ENCODE measurements at regions not wholly inside any gene's neighbourhood (a gene's known extent, or its start where the extent isn't known, plus 50 kb on each side); places are given as distances from the start of the nearest gene placed in this dataset.
A peak's percentile ranks its signal among the peaks of the same experiment; 100 is the strongest.

GRCh38 chr5:54740141-54740540, 222.6 kb downstream of the SNX18 start:
- no peak for DNase-seq

DNA sequence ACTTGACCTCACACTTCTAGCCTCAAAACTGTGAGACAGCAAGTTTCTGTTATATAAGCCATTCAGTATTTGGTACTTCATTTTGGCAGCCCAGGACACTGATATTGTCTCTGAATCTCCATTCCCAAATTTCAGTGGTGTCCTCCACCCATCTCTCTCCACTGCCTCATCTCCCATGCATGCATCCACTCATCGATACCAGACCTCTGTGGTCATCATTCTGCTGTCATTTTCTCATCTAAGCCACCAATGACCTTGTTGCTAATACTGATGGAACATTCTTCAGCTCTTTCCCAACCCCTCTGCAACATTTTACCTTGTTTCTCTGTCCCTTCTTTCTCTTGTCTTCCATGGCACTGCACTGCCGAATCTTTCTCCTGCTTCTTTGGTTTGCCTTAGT, 221.8 kb downstream of the SNX18 start:
- no peak for DNase-seq

- DNase-seq = no peak
These were observed 221.4 kb downstream of the SNX18 start for GRCh38 chr5:54738973-54739367.

DNA sequence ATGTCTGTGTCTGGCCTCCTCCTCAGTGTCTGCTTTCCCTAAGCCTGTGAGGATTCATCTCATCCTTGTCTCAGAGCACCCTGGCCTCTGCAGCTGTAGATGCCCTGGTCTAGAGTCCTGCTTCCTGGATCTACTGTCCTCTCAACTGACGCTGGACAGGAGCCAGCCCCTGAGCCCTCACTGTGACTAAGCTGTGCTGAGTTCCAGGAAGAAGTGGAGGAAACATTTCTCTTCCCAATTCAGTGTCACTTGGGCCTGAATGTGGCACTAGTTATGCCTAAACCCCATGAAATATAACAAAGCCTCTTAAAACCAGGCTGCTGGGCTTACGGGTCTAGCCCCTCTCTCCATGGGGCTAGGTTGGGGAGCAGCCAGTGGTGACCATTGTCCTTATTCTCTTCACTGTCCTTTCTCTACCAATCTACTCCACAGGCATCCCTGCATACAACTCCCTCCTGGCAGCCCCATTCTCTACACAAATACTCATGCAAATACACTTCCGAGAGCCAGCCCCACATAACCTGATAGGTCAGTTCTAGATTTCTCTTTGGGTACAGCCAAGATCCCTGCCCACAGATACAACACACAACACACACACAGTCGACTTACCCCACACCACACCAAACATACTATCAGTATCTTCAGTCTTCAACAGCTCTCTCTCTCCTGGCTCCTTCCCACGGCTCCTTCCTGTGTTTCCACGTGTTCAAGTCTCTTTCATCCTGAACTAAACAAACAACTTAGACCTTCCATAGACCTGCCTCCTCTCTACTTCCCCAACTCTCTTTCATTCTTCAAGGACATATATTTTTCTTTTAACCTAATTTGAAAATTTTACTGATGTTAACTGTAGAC, 220.8 kb downstream of the SNX18 start:
- DNase-seq = no peak

GRCh38 chr5:54736003-54736797, 218.6 kb downstream of the SNX18 start:
- DNase-seq = no peak

GRCh38 chr5:54733101-54733500, 215.5 kb downstream of the SNX18 start:
- no peak for DNase-seq

GRCh38 chr5:54732108-54732507, 214.5 kb downstream of the SNX18 start:
- DNase-seq = no peak

DNA sequence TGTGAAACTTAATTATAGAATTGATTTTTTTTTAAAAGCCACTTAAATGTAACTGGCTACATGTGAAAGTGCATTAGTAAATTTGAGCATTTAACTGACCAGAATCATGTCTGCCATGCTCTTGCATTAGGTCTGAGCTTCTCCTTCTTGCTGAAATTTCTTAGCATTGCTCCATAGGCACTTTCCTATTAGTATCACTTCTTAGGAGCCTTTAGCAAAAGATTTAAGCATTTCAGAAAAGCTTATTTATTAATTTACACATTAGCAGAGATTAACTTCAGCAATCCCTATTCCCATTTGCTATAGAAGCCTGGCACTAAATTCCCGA, 211.0 kb downstream of the SNX18 start:
- no peak for DNase-seq

GRCh38 chr5:54727874-54728587, 210.5 kb downstream of the SNX18 start:
- DNase-seq = no peak

DNA sequence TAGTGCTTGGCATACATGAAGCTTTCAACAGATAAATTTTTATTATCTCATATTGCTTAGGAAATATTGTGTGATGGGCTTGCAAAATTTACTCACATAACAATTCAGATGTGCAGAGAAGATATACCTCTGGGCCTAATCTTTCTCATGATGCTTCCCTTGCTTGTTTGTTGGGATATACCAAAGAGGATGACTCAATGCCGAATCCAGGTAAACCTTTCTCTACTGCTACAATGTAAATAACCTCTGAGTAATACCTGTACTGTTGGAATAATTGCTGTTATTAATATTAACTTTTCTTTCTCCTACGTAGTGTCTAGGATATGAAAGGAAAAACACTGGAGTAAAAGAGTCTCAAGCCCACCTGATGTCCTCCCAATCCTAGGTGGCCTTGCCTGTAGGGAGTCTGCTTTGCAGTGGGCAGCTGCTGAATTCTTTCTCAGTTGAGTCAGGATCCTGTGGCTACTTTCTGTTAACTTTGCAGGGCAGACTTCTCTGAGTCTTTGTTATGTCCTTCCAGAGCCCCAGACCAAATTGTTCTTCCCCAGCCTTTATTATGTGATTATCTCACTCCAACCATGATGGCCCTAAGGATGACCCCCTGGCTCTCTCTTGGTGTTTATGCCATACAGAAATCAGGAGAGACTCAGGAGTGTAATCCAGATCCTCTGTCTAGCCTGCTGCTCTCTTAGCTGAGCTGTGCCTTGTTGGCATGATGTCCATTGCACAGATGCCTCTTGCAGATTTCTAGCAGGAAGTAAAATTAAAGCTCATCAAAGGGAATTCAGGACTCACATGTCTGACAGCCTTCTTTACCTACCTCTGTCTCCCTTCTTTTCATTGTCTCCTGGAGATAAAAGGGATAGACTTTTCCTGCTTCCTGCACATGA, 208.1 kb downstream of the SNX18 start:
- DNase-seq = no peak

DNA sequence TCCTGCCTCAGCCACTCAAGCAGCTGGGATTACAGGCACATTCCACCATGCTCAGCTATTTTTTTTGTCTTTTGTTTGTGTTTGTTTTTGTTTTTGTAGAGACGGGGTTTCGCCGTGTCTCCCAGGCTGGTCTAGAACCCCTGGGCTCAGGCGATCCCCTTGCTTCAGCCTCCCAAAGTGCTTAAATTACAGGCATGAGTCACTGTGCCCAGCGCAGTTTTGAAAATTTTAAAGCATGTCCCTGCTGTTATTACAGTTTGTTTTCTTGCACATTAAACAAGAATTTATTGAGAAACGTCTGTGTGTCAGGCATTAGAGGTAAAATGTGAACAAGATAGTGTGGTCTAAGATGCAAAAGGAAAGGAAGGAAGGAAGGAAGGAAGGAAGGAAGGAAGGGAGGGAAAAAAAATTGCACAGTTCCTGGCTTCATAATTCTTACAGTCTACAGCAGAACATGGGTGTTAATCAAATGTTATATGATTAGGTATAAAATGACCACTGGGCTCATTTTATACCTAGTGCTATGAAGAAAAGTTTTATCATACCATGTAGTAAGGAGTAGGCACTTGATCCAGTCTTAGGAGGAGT, 205.4 kb downstream of the SNX18 start:
- no peak for DNase-seq

GRCh38 chr5:54721951-54722654, 204.5 kb downstream of the SNX18 start:
- no peak for DNase-seq

DNA sequence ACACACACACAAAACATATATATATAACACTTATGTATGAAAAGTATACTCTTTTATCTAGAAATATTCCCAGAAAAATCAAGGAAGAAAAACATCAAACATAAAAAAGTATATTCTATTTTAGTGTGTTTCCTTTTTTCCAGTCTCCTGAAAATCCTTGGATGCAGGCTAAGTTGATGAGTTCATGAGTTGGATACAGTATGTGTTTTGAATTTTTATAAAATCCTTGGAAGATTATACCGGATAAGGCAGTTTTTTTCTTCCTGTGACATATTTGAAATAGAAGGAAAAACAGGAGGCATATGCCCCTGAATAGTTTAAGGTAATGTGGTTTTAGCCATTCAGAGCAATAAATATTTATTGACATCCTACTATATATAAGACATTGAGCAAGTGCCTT, 203.6 kb downstream of the SNX18 start:
- no peak for DNase-seq

DNA sequence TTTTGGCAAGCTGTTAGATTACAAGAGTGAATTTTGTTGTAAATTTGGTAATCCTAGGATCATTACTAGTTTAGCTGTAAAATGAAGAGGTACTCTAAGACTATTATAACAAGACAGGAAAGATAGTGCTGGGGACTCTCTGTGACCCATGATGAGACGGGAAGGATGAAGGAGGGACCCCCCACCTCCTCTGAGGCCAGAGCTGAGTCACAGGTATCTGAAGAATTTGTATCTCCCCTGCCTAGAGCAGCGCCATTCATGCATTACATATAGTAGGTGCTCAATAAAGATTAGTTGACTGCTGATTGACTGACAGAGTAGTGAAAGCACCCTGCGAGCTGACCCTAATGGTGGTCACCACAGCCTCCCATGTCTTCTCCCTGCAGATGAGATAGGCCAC, 202.8 kb downstream of the SNX18 start:
- no peak for DNase-seq

DNA sequence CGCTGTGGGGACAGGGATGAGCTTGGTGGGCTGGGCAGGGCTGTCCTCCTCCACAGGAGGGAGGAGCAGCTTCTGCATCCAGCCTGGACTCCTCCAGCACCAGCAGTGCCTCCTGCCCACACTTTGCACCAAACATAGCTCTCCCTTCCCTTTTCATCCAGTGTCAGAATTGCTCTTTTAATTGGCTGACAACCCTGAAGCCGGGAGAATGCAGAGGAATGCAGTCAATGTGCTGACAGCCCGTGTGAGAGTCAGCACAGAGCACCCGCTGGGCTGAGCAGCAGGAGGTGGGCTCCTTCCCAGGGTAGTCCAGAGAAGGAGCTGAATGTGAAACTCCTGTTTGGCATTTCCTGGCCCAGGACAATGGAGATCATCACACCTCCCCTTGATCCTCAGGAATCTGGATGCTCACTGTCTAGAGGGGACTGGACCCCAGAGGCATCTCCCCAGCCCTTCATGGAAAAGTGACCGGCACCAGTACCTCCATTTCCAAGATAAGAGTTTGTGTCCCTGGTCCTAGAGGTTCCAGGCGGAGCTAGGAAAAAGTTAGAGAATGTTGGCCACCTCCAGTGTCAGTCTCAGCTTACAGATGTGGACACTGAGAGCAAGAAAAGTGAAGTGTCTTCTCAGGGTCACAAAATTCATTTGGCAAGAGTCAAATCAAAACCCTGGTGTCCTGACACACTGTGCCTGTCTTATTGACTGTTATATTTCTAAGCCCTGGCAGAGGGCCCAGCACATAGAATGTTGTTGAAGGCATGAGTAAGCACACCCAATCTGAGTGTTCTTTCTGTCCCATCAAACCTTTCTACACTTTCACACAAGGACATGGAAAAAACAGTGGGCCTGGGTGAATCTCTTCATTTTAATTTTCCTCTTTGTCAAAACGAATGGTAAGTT, 202.1 kb downstream of the SNX18 start:
- DNase-seq = peak; percentile 36

GRCh38 chr5:54718656-54719055, 201.1 kb downstream of the SNX18 start:
- no peak for DNase-seq

DNA sequence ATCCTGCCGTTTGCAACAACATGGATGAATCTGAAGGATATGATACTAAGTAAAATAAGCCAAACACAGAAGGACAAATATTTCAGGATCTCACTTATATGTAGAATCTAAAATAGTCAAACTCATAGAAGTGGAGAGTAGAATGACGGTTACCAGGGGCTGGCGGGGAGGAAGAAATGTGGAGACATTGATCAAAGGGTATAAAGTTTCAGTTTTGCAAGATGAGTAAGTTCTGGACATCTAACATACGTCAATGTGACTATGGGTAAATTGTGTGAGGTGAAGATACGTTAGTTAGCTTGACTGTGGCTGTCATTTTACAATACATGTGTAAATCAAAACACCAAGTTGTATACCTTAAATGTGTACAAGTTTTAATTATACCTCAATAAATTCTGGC, 200.3 kb downstream of the SNX18 start:
- no peak for DNase-seq

DNA sequence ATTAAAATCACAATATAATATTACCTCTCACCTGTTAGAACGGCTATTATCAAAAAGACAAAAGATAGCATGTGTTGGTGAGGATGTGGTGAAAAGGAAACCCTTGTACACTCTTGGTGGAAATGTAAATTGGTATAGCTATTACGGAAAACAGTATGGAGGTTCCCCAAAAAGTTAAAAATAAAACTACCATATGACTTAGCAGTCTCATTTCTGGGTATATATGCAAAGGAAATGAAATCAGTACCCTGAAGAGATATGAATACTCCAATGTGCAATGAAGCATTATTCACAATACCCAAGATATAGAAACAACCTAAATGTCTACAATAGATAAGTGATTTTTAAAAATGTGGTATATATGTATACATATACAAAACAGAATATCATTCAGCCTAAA, 199.9 kb downstream of the SNX18 start:
- no peak for DNase-seq

DNA sequence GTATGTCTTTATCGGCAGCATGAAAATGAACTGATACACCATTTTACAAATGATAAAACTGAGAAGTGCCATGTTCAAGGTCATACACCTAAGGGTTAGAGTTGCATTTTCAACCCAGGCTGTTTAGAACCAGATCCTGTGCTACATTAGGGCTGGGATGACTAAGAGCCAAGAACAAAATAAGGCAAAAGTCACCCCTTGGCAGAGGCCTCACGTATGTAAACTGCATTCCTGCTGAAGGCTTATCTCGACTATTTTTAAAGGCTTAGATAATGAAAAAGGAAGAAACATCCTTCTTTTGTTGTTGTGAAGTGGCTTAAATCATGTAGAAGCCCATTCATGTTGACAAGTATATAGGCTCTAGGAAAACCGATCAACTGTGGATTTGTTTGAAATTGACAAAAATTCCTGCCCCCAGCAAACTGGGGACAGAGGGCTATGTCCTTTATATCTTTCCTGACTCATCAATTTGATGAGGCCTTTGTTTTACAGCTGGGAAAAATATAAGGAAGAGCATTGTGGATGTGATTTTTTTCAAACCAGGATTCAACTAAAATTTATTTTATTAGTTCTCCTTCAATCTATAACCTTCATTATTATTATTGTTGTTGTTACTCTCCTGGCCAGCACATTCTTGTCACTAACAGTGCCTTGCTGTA, 196.5 kb downstream of the SNX18 start:
- DNase-seq = no peak

DNA sequence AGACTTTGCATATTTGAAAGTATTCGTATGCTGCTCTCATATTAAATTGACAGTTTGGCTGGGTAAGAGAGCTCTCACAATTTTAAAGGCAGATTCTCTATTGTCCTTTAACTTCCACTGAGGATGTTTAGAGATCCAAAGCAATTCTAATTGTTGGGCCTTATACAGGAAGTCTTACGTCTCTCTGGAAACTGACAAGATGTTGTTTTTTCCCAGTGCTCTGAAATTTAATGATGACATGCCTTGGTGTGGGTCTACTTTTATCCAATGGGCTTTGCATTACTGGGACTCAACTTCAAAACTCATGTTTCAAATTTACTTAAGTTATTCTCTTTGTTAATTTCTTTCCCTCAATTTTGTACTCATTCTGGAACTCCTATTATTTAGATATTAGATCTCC, 191.5 kb downstream of the SNX18 start:
- no peak for DNase-seq
